22Rv1 (cell line): ENCODE measurements at regions not wholly inside any gene's neighbourhood (a gene's known extent, or its start where the extent isn't known, plus 50 kb on each side); places are given as distances from the start of the nearest gene placed in this dataset.

Source experiments
- ZFX ChIP-seq: fragments of 450-650 bp; IDR thresholded peaks from 2 replicates; pipeline ENCODE4 v1.6.1; 2017; ENCODE audit warnings: antibody characterized with exemption, borderline replicate concordance
- TF ChIP-seq, protein P1 (sequence below): fragments of 450-650 bp; IDR thresholded peaks from 2 replicates; pipeline ENCODE4 v1.5.1; 2017; ENCODE audit warnings: mild to moderate bottlenecking

DNA sequence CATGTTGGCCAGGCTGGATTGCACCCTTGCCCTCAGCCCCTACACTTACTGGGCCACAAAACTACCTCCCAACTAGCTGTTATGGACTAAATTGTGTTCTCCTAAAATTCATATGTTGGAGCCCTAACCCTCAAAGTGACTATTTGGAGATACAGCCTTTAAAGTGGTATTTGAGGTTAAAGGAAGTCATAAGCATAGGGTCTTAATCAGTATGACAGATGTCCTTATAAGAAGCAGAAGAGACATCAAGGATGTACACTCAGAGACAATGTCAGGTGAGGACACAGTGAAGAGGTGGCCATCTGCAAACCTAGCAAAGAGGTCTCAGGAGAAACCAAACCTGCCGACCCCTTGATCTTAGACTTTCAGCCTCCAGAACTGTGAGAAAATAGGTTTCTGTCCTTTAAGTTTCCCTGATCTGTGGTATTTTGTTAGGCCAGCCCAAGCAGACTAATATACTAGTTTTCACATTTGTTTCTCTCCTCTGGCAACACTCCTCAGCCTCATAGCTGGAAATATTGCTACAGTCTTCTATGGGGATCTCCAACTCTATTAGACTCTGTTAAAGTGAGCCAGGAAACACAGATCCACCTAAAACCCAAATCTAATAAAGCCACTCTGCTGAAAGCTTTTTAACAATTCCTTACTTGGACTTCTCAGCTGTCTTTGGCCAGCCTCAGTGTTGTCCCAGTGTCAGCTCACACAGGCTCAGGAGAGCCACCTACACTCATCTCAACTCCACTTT, 256.5 kb downstream of the TBC1D4 start:
- TF ChIP-seq, protein P1, sequence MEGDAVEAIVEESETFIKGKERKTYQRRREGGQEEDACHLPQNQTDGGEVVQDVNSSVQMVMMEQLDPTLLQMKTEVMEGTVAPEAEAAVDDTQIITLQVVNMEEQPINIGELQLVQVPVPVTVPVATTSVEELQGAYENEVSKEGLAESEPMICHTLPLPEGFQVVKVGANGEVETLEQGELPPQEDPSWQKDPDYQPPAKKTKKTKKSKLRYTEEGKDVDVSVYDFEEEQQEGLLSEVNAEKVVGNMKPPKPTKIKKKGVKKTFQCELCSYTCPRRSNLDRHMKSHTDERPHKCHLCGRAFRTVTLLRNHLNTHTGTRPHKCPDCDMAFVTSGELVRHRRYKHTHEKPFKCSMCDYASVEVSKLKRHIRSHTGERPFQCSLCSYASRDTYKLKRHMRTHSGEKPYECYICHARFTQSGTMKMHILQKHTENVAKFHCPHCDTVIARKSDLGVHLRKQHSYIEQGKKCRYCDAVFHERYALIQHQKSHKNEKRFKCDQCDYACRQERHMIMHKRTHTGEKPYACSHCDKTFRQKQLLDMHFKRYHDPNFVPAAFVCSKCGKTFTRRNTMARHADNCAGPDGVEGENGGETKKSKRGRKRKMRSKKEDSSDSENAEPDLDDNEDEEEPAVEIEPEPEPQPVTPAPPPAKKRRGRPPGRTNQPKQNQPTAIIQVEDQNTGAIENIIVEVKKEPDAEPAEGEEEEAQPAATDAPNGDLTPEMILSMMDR: no peak
- no peak for TF ChIP-seq ZFX
